T47D (cell line): ENCODE measurements at regions not wholly inside any gene's neighbourhood (a gene's known extent, or its start where the extent isn't known, plus 50 kb on each side); places are given as distances from the start of the nearest gene placed in this dataset.
"Not testable (repeated sequence)": the region's sequence is repeated elsewhere in the genome, so short reads cannot be mapped to it uniquely, and the experiment has no call there.

Experiments used
- DNase-seq, 2 experiments: peaks; one replicate each; pipeline versions ENCODE4 v3.0.0 to v3.0.0-alpha.2; 2011 to 2012; ENCODE audit warnings: low read depth in 1 of 2, low spot score in 1 of 2
- JUND ChIP-seq: IDR thresholded peaks from 2 replicates; pipeline ENCODE4 v1.6.1; 2012; ENCODE audit warnings: low read depth
- in situ Hi-C: cut with HindIII; loops from 2 replicates; pipeline ENCODE4 v1.10.0; 2016; ENCODE audit warnings: low sequenced_read_pairs, low pct_unique_long_range_greater_than_20kb

DNA sequence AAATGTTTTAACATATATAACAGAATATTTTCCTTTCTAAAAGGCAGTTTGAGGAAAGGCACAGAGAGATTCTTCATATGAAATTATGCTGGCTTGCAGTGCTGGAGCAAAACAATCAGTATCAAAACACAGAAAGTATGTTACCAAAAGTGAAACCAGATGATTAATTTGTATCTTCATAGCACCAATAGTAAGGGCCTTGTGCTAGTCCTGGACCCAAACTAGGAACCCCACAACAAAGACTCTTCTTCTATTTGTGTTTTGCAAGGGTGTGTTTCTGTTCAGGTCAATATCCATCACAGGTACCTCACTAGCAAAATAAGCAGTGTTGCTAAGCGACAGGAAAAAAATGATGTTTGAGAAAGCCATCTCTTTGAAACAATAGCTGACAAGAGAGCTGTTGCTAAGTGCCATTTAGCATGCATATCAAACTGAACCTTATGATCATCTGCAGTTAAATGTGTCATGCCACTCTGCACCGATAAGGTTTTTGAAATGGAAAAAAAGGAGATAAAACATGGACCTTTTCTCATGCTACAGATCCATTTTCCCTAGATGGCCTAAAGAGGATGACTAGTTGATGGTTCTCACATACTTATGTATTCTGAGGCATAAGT is 196.2 kb upstream of the ALG10 start:
- DNase-seq = no peak
- in situ Hi-C loops = no loop called here
- TF ChIP-seq JUND = no peak

DNA sequence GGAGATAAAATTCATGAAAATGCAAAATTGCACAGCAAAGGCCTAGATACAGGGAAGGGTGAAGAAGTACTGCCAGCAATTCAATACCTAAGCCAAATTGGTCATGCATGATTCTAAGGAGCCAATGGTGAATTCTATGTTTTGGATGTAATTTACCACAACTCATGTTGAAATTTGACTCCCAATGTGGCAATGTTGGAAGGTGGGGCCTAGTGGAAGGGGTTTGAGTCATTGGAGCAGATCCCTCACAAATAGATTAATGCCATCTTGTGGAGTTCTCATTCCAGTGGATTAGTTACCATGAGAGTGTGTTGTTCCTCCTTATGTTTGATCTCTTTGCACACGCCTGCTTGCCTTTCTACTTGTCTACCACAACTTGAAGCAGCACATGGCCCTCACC is 194.0 kb upstream of the ALG10 start:
- no peak for TF ChIP-seq JUND
- DNase-seq = no peak
- in situ Hi-C loops = no loop called here

DNA sequence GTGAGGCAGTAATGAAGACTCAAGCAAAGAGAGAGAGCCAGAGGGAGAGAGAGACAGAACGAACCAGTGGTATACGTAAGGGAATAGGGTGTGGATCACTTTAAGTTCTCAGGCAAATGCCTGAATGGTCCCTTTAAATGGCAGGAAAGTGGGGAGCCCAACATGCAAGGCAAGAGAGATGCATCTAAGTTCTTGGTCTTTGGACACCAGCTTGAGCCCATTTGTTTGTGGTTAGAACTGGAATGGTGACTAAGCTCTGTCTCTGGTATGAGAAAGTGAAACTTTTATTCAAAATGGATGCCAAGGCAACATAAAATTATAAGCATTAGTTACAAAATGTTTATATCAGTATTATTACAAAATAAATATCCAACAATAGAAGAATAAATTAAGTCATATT is 192.2 kb upstream of the ALG10 start:
- in situ Hi-C loops = no loop called here
- no peak for TF ChIP-seq JUND
- DNase-seq = no peak

DNA sequence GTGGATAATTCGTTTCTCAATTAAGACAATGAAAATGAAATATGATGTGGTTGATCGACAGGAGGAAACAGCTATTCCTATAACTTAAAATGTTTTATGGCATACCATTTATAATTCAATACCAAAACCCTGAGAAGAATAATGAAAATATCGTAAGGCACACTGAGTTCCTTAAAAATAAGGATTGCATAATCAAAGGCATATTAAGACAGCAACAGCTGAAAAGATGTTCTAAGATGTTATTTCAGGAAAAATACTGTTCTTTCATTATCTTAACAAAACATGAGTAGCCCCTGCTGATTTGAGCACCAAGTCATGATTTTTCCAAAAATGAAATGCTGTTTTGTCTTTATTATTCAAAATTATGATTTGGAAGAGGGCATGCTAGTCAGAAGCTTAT is 189.4 kb upstream of the ALG10 start:
- in situ Hi-C loops = no loop called here
- DNase-seq = no peak
- TF ChIP-seq JUND = no peak

DNA sequence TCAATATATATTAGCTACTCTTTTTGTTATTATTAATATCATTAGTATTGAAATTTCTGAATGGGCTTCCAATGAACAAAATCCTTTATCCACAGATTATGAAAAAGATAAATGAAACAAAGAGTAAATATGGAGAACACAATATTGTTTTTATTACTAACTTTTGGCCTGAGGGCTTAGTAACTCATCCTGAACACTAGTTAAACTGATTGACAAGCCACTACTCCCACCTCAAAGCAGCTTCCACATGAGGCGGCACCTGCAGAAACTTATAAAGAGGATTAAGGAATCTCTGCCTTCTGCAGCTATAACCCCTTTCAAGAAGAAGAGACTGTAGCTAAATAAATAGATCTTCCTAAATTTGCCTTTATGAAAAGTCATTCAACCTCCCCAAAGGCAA is 187.6 kb upstream of the ALG10 start:
- no peak for DNase-seq
- in situ Hi-C loops = no loop called here
- no peak for TF ChIP-seq JUND

DNA sequence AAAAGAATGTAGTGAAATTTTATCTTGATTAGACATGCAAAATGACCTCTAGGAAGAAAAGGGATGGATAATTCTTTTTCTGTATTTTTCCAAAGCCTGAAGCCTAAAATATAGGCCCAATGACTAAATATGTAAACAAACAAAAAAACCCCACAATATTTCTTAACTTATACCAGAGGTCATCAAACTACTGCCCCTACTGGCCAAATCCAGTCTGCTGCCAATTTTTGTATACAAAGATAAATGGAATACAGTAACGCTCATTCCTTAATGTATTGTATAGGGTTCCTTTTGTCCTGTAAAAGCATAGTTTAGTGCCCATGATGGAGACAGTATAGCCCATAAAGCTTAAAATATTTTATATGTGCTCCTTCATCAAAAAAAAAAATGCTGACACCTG is 145.7 kb upstream of the ALG10 start:
- no peak for TF ChIP-seq JUND
- DNase-seq = no peak
- in situ Hi-C loops = no loop called here

DNA sequence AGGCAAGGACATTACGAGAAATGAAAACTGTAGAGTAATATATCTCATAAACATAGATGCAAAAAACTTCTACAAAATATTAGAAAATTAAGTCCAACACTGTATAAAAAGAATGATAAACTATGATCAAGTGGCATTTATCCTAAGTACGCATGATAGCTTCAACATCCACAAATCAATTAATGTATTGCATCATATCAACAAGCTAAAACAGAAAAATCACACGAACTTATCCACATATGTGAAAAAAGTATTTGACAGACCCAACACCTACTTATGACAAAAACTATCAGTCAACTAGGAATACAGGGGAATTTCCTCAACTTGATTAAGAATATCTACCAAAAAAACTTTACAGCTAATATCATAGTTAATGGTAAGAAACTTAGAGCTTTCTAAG is 129.9 kb upstream of the ALG10 start:
- in situ Hi-C loops = no loop called here

DNA sequence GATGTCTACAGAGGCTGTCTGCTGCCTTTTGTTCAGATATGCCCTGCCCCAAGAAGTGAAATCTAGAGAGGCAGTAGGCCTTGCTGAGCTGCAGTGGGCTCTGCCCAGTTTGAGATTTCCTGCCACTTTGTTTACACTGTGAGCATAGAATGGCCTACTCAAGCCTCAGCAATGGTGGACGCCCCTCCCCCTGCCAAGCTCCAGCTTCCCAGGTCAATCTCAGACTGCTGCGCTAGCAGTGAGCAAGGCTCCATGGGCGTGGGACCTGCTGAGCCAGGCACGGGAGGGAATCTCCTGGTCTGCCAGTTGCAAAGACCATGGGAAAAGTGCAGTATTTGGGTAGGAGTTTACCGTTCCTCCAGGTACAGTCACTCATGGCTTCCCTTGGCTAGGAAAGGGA is 101.8 kb upstream of the ALG10 start:
- DNase-seq, in situ Hi-C loops: not testable (repeated sequence)

More for the DNA sequence above, 129.9 kb upstream of the ALG10 start:
- TF ChIP-seq JUND = no peak
- DNase-seq = no peak

DNA sequence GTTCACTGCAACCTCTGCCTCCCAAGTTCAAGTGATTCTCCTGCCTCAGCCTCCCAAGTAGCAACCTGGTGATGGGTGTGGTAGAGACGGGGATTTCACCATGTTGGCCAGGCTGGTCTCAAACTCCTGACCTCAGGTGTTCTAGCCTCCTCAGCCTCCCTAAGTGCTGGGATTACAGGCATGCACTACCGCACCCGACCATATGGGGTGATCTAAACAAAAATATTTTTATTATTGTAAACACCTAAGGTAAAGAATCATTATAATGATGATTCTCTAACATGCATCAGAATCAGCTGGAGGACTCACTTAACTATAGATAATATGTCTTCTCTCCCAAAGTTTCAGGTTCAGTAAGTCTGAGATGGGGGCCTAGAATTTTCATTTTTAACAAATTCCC is 96.2 kb upstream of the ALG10 start:
- in situ Hi-C loops = no loop called here
- no peak for TF ChIP-seq JUND
- no peak for DNase-seq

DNA sequence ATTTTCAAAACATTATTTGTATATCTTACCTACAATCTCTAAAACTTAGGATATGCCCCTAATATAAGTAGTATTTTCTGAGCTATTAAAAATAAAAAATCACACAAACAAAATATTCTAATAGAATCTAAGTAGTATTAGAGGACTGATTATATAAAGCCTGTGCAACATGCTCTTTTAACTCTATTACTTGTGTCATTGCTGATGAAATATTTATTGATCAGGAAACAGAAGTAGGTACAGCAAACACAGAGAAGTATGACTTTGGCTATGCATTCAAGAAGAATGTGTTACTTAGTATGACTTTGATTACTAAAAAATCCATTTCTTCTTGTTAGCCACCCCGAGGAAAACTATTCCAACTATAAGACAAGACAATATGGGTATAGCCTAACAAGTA is 84.6 kb upstream of the ALG10 start:
- in situ Hi-C loops, DNase-seq: not testable (repeated sequence)

DNA sequence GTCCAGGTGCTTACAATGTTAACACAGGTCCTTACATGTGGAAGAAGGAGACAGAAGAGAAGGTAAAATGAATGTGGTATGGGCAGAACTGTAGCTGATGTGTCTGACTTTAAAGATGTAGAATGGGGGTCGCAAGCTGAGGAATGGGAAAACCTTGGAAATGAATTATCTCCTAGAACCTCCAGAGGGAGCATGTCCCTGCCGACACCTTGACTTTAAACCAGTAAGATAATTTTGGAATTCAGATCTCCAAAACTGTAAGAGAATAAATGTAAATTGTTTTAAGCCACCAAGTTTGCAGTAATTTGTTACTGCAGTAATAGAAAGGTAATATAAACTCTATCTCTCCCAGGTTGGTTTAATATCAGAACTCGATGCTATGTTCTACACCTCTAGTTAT is 80.1 kb upstream of the ALG10 start:
- TF ChIP-seq JUND = no peak
- in situ Hi-C loops = no loop called here
- no peak for DNase-seq

DNA sequence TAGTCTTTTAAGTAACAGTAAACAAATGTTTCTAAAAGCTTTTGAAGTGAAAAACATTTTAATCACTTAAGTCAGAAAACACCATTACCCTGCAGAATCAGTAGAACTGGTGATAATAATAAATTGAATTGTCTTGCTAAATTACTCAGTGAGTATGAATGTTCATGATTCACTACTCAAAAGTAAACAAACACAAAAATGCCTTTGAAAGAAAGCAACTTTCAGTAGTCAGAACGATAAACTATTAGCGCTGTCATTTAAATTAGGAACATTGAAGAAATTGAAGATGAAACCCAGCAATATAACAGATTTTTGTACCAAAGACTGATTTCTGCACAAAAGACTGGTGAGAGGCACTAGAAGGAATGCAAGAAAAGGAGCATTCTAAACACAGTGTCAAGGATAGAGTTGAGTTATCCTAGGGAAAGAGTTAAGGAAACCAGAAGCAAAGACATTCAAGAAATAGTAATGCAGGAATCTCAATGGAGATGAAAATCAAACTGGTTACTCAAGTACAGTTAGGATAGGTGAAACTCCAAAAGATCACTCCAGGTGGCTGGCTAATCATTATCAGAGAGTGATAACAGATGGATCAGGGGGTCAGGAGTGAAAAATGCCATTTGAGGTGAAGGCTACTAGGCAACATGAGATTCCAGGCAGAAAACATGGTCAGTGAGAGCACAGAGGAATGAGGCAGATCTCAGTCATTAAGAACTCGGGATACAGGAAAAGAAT is 77.4 kb upstream of the ALG10 start:
- in situ Hi-C loops = no loop called here
- no peak for DNase-seq
- TF ChIP-seq JUND = no peak

DNA sequence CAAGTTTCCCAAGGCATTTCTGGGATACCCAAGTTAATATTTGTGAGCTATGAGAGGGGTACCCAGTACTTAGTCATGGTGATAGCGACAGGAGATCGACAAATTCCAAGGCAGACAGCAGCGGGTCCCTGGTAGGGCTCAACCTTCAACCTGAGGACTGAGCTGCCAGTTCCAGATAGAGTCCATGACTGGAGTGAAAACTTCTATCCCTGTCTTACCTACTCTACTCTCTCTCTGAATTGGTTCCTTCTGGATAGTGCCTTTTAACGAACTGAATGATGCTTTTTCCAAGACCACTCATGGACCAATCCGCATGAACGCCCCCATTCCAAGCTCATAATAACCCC is 76.9 kb upstream of the ALG10 start:
- in situ Hi-C loops = no loop called here
- TF ChIP-seq JUND = no peak
- DNase-seq = no peak

DNA sequence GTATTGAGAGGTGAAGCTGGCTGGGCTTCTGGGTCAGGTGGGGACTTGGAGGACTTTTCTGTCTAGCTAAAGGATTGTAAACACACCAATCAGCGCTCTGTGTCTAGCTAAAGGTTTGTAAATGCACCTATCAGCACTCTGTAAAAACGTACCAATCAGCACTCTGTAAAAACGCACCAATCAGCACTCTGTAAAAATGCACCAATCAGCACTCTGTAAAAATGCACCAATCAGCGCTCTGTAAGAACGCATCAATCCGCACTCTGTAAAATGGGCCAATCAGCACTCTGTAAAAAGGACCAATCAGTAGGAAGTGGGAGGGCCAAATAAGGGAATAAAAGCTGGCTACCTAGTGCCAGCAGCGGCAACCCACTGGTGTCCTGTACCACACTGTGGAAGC is 56.1 kb upstream of the ALG10 start:
- in situ Hi-C loops, DNase-seq: not testable (repeated sequence)
